Immature natural killer cell (primary cell): ENCODE measurements at regions not wholly inside any gene's neighbourhood (a gene's known extent, or its start where the extent isn't known, plus 50 kb on each side); places are given as distances from the start of the nearest gene placed in this dataset.

ENCODE experiments used
- DNase-seq, 3 donors: peaks; one replicate each; pipeline ENCODE4 v3.0.0; 2022; ENCODE audit warnings: mixed read lengths in 1 of 3
- H3K27ac Mint-ChIP-seq, 6 donors: one replicate each; pipeline ENCODE4 v1.8.0; 2020; ENCODE audit warnings: mixed read lengths in 6 of 6, mild to moderate bottlenecking in 5 of 6, inconsistent platforms in 4 of 6, moderate library complexity in 3 of 6
- H3K27me3 Mint-ChIP-seq, 3 donors: one replicate each; pipeline ENCODE4 v1.8.0; 2020 to 2021; ENCODE audit warnings: low read depth in 3 of 3, mild to moderate bottlenecking in 3 of 3, mixed read lengths in 3 of 3, moderate library complexity in 3 of 3, inconsistent platforms in 1 of 3
- H3K36me3 Mint-ChIP-seq, 3 donors: one replicate each; pipeline ENCODE4 v1.8.0; 2020; ENCODE audit warnings: mixed read lengths in 3 of 3, inconsistent platforms in 2 of 3, mild to moderate bottlenecking in 2 of 3
- H3K4me1 Mint-ChIP-seq, 2 donors: one replicate each; pipeline ENCODE4 v1.8.0; 2020; ENCODE audit warnings: inconsistent platforms in 2 of 2, mild to moderate bottlenecking in 2 of 2, mixed read lengths in 2 of 2, moderate library complexity in 1 of 2
- H3K4me3 Mint-ChIP-seq, 5 donors: one replicate each; pipeline ENCODE4 v1.8.0; 2020; ENCODE audit warnings: mild to moderate bottlenecking in 5 of 5, mixed read lengths in 5 of 5, inconsistent platforms in 3 of 5, moderate library complexity in 3 of 5
- H3K9me3 Mint-ChIP-seq, 6 donors: one replicate each; pipeline ENCODE4 v1.8.0; 2020; ENCODE audit warnings: mild to moderate bottlenecking in 6 of 6, mixed read lengths in 6 of 6, inconsistent platforms in 4 of 6, moderate library complexity in 3 of 6

- no peak for DNase-seq
- Mint-ChIP-seq H3K36me3 (no peaks in the 10 kb centered on the region), H3K4me3 (no peak overlapping the region), H3K27me3 (peaks cover 4 to 13% (median 10%) of the 10 kb centered on the region in 3 donors), H3K4me1 (no peaks in the 10 kb centered on the region), H3K27ac (no peak overlapping the region), H3K9me3 (peaks cover 0 to 1% (median 0%) of the 10 kb centered on the region in 6 donors)
Observed at GRCh38 chr5:14064841-14065240, 78.3 kb upstream of the TRIO start.

- Mint-ChIP-seq H3K27me3 (peaks cover 4 to 10% (median 8%) of the 10 kb centered on the region in 3 donors), H3K9me3 (peaks cover 0 to 1% (median 0%) of the 10 kb centered on the region in 6 donors), H3K4me1 (no peaks in the 10 kb centered on the region), H3K27ac (no peak overlapping the region), H3K36me3 (no peaks in the 10 kb centered on the region), H3K4me3 (no peak overlapping the region)
- no peak for DNase-seq
Observed at GRCh38 chr5:14063691-14064090, 79.5 kb upstream of the TRIO start.

- H3K4me1 Mint-ChIP-seq = no peaks in the 10 kb centered on the region
- H3K4me3 Mint-ChIP-seq = no peak overlapping the region
- H3K9me3 Mint-ChIP-seq = peaks cover 0 to 1% (median 0%) of the 10 kb centered on the region in 6 donors
- H3K27me3 Mint-ChIP-seq = peaks cover 3 to 8% (median 4%) of the 10 kb centered on the region in 3 donors
- H3K36me3 Mint-ChIP-seq = no peaks in the 10 kb centered on the region
- no peak for DNase-seq
- no peak overlapping the region for H3K27ac Mint-ChIP-seq
Observed at GRCh38 chr5:14063138-14063537, 80.0 kb upstream of the TRIO start.

GRCh38 chr5:14062178-14062577 is 81.0 kb upstream of the TRIO start:
- no peaks in the 10 kb centered on the region for H3K4me1 Mint-ChIP-seq
- no peak for DNase-seq
- H3K4me3 Mint-ChIP-seq = no peak overlapping the region
- no peaks in the 10 kb centered on the region for H3K36me3 Mint-ChIP-seq
- peaks cover 0 to 1% (median 0%) of the 10 kb centered on the region in 6 donors for H3K9me3 Mint-ChIP-seq
- peaks cover 4 to 8% (median 5%) of the 10 kb centered on the region in 3 donors for H3K27me3 Mint-ChIP-seq
- no peak overlapping the region for H3K27ac Mint-ChIP-seq

- DNase-seq = no peak
- Mint-ChIP-seq H3K27me3 (peaks cover 4 to 8% (median 7%) of the 10 kb centered on the region in 3 donors), H3K9me3 (peaks cover 0 to 1% (median 0%) of the 10 kb centered on the region in 6 donors), H3K27ac (no peak overlapping the region), H3K4me1 (no peaks in the 10 kb centered on the region), H3K4me3 (no peak overlapping the region), H3K36me3 (no peaks in the 10 kb centered on the region)
Observed at GRCh38 chr5:14061106-14061505, 82.0 kb upstream of the TRIO start.

GRCh38 chr5:14060218-14060617 is 82.9 kb upstream of the TRIO start:
- Mint-ChIP-seq H3K4me3 (no peak overlapping the region), H3K27ac (no peak overlapping the region), H3K27me3 (peaks cover 4 to 5% (median 4%) of the 10 kb centered on the region in 3 donors), H3K9me3 (peaks cover 0 to 1% (median 0%) of the 10 kb centered on the region in 6 donors), H3K4me1 (no peaks in the 10 kb centered on the region), H3K36me3 (no peaks in the 10 kb centered on the region)
- no peak for DNase-seq

- Mint-ChIP-seq H3K27me3 (peaks cover 4 to 5% (median 4%) of the 10 kb centered on the region in 3 donors), H3K27ac (no peak overlapping the region), H3K36me3 (no peaks in the 10 kb centered on the region), H3K4me3 (no peak overlapping the region), H3K9me3 (peaks cover 0 to 1% (median 0%) of the 10 kb centered on the region in 6 donors), H3K4me1 (no peaks in the 10 kb centered on the region)
- no peak for DNase-seq
Observed at GRCh38 chr5:14059810-14060209, 83.3 kb upstream of the TRIO start.

GRCh38 chr5:14057289-14057688 is 85.9 kb upstream of the TRIO start:
- Mint-ChIP-seq H3K4me1 (no peaks in the 10 kb centered on the region), H3K27me3 (peaks cover 4 to 5% (median 5%) of the 10 kb centered on the region in 3 donors), H3K27ac (no peak overlapping the region), H3K4me3 (no peak overlapping the region), H3K9me3 (peaks cover 0 to 1% (median 0%) of the 10 kb centered on the region in 6 donors), H3K36me3 (no peaks in the 10 kb centered on the region)
- no peak for DNase-seq

- no peak for DNase-seq
- Mint-ChIP-seq H3K4me1 (no peaks in the 10 kb centered on the region), H3K9me3 (peaks cover 0 to 1% (median 0%) of the 10 kb centered on the region in 6 donors), H3K27me3 (peaks cover 2 to 5% (median 4%) of the 10 kb centered on the region in 3 donors), H3K36me3 (no peaks in the 10 kb centered on the region), H3K4me3 (no peak overlapping the region), H3K27ac (no peak overlapping the region)
Observed at GRCh38 chr5:14056039-14056438, 87.1 kb upstream of the TRIO start.

GRCh38 chr5:14054965-14055963 is 87.9 kb upstream of the TRIO start:
- H3K4me3 Mint-ChIP-seq = no peak overlapping the region
- no peaks in the 10 kb centered on the region for H3K9me3 Mint-ChIP-seq
- no peaks in the 10 kb centered on the region for H3K4me1 Mint-ChIP-seq
- H3K27ac Mint-ChIP-seq = no peak overlapping the region
- DNase-seq = no peak
- no peaks in the 10 kb centered on the region for H3K36me3 Mint-ChIP-seq
- peaks cover 0 to 5% (median 2%) of the 10 kb centered on the region in 3 donors for H3K27me3 Mint-ChIP-seq

GRCh38 chr5:14054111-14054854 is 88.9 kb upstream of the TRIO start:
- no peaks in the 10 kb centered on the region for H3K36me3 Mint-ChIP-seq
- no peak overlapping the region for H3K4me3 Mint-ChIP-seq
- H3K4me1 Mint-ChIP-seq = no peaks in the 10 kb centered on the region
- no peaks in the 10 kb centered on the region for H3K9me3 Mint-ChIP-seq
- no peak for DNase-seq
- no peak overlapping the region for H3K27ac Mint-ChIP-seq
- H3K27me3 Mint-ChIP-seq = peaks cover 0 to 5% (median 2%) of the 10 kb centered on the region in 3 donors

- Mint-ChIP-seq H3K27ac (no peak overlapping the region), H3K4me1 (no peaks in the 10 kb centered on the region), H3K27me3 (peaks cover 5 to 13% (median 6%) of the 10 kb centered on the region in 3 donors), H3K4me3 (no peak overlapping the region), H3K36me3 (no peaks in the 10 kb centered on the region), H3K9me3 (no peaks in the 10 kb centered on the region)
- DNase-seq = no peak
Observed at GRCh38 chr5:14050821-14051220, 92.3 kb upstream of the TRIO start.

- Mint-ChIP-seq H3K27ac (no peak overlapping the region), H3K36me3 (no peaks in the 10 kb centered on the region), H3K4me1 (no peaks in the 10 kb centered on the region), H3K27me3 (peaks cover 5 to 15% (median 6%) of the 10 kb centered on the region in 3 donors), H3K9me3 (no peaks in the 10 kb centered on the region), H3K4me3 (no peak overlapping the region)
- DNase-seq = no peak
Observed at GRCh38 chr5:14048434-14048833, 94.7 kb upstream of the TRIO start.
